NCI-H146 treated with DMSO at 0.1 percent for 48 hours (cell line): ENCODE measurements at regions not wholly inside any gene's neighbourhood (a gene's known extent, or its start where the extent isn't known, plus 50 kb on each side); places are given as distances from the start of the nearest gene placed in this dataset.
"Not testable (repeated sequence)": the region's sequence is repeated elsewhere in the genome, so short reads cannot be mapped to it uniquely, and the experiment has no call there.

Experiments used
- DNase-seq: peaks from one replicate; lab custom pipeline; 2025; ENCODE audit not compliant: unreplicated experiment; lab: John Stamatoyannopoulos, UW

DNA sequence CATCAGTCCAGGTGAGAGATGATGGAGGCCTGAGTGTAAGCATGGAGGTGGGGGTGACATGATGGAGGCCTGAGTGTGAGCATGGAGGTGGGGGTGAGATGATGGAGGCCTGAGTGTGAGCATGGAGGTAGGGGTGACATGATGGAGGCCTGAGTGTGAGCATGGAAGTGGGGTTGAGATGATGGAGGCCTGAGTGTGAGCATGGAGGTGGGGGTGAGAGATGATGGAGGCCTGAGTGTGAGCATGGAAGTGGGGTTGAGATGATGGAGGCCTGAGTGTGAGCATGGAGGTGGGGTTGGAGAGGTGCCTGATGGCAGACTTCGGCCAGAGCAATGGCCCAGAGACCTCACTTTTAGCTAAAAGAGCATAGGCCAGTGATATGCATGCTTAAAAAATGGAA is 269.9 kb upstream of the PLPP4 start:
- DNase-seq, result not testable (repeated sequence)

GRCh38 chr10:120188950-120189349 is 268.1 kb upstream of the PLPP4 start:
- no peak for DNase-seq

DNA sequence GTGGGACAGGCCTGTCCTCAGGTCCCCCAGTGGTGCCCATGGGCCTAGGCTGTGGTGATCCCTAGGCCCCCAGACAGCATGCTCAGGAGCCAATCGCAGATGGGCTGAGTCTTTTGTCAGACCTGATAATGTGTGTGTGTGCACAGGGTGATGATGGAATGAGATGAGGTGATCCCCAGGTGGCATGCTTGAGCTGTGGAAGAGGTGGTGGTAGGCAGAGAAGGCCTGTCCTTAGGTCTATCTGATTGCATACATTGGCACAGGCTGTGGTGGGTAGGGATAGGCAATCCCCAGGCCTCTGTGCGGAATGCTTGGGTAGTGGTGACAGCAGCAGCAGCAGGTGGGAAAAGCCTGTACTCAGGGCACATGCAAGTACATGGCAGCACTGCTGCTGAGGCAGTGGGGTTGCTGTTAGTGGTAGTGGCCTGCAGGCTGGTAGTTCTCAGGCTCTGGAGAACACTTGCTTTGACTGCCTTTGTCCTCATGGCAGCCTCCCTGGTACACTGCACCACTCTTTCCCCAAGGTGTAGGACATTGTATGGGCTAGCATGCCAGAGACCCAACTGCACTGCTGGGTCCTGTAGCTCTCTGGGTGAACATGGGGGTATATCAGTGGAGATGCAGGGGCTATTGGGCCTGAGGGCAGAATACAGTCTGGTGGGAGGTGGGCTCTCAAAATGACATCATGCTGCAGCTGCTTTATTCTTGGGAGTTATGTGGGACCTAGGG is 260.9 kb upstream of the PLPP4 start:
- no peak for DNase-seq

GRCh38 chr10:120204877-120205276 is 252.2 kb upstream of the PLPP4 start:
- DNase-seq, result no peak

- no peak for DNase-seq
These were observed 251.5 kb upstream of the PLPP4 start for GRCh38 chr10:120205368-120206018.

DNA sequence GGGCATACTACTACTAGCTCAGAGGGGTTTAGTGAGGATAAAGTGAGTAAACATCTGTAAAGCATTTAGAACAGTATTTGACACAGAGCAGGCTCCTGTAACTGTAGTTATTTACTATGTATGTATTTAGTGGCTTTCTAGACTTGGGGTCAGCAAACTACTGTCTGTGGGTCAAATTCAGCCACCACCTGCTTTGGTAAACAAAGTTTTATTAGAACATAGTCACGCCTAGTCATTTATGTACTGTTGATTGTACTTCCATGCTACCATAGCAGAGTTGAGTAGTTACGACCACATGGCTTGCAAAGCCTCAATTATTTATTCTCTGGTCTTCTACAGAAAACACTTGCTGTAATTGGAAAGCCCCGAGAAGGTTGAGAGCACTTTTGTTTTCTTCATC is 248.5 kb upstream of the PLPP4 start:
- no peak for DNase-seq

GRCh38 chr10:120209124-120209762 is 247.8 kb upstream of the PLPP4 start:
- DNase-seq, result no peak

DNA sequence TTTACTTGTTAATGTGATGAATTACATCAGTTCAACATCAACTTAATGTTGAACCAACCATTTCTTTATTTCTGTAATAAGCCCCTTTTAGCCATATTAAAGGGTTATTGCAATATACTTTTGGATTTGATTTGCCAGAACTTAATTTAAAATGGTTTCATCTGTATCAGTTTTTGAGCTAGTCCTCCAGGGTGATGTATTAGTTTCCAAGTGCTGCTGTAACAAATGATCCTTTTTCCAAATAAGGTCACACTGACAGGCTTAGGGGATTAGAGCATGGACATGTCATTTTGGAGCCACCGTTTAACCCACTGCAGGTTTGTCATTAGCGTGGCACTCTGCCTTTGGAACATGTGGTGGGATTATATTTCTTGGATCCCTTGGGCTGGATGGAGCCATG is 244.8 kb upstream of the PLPP4 start:
- DNase-seq, result no peak

- not testable (repeated sequence) for DNase-seq
These were observed 243.7 kb upstream of the PLPP4 start for GRCh38 chr10:120213283-120213682.

DNA sequence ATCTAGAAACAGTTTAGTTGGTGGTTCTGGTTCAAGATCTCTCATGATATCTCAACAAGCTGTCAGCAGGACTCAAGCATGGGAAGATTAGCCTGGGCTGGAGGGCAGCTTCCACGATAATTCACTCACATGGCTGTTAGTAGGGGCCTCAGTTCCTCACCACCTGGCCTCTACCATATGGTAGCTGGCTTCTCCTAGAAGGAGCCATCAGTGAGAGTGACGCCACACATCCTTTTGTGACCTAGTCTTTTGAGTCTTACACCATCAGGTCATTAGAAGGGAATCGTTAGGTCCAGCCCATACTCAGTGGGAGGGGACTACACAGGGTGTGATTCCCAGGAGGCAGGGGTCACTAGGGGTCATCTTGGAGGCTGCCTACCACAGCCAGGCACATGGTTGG is 239.3 kb upstream of the PLPP4 start:
- DNase-seq, result no peak

DNA sequence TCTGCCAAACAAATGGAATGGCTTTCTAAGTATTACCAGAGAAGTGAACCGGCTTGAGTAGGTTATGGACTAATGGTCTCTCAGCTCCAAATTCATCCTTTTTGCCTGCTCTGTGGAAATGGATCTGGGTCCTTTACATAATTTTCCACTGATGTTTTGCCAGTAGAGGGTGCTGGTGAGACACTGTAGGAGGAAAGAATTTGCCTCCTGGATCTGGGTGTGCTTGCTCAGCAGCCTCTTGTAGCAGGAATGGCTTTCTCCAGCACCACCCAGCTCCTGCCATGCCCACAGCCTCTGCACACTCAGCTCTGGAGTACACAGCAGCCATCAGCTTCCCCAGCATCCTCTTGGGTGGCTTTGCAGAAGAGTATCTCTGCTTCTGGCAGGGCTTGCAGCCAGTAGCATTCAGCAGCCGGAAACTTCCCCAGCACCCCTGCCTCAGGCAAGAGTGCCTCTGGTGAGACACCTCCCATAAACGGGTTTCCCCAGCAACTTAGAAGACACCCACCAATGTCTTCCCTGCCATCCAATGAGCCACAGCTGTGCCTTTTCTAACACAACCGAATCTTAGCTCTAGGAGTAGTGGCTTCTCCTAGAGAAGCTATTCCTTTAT is 235.0 kb upstream of the PLPP4 start:
- DNase-seq, result peak; percentile 8

GRCh38 chr10:120229641-120230040 is 227.4 kb upstream of the PLPP4 start:
- DNase-seq, result no peak

DNA sequence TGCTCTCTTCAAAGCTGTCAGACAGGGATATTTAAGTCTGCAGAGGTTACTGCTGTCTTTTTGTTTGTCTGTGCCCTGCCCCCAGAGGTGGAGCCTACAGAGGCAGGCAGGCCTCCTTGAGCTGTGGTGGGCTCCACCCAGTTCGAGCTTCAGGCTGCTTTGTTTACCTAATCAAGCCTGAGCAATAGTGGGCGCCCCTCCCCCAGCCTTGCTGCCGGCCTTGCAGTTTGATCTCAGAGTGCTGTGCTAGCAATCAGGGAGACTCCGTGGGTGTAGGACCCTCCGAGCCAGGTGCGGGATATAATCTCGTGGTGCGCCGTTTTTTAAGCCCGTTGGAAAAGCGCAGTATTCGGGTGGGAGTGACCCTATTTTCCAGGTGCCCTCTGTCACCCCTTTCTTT is 217.3 kb upstream of the PLPP4 start:
- DNase-seq, result not testable (repeated sequence)

- no peak for DNase-seq
These were observed 205.1 kb upstream of the PLPP4 start for GRCh38 chr10:120251821-120252442.

DNA sequence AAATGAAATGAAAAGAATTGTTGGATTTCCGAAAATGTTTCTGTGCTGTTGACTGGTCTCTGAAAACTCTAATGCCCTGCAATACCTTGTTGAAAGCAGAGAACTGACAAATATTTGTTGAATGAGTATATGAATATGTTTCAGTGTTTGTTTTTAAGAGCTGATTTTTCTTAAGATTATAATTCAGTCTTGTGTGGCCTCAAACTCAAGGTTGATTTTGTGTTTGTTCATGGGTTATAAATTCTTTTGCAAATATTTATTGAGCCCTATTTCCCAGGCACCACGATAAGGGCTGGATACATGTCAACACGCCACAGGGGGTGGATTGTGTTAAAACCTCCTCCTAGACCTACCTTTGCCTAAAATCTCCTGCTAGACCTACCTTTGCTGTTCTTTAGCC is 203.9 kb upstream of the PLPP4 start:
- no peak for DNase-seq

DNA sequence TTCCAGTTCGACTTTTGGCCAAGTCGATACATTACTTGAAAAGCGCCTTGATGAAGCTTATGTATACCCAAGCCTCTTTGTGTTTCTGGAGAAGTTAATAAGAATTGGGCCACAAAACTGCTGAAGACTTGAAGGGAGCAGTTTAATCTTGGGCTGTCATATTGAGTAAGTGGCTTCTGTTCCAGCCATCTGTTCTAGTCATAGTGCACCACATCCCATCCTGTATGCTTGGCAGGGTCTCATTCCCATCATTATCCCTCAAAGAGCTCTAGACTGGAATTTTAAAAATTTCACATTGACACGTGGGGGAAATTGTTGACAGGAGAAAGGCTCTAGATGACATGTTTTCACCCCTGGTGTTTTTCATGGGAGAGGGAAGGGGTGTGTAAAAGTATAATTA is 196.6 kb upstream of the PLPP4 start:
- no peak for DNase-seq

- DNase-seq, result no peak
These were observed 194.0 kb upstream of the PLPP4 start for GRCh38 chr10:120262857-120263547.

DNA sequence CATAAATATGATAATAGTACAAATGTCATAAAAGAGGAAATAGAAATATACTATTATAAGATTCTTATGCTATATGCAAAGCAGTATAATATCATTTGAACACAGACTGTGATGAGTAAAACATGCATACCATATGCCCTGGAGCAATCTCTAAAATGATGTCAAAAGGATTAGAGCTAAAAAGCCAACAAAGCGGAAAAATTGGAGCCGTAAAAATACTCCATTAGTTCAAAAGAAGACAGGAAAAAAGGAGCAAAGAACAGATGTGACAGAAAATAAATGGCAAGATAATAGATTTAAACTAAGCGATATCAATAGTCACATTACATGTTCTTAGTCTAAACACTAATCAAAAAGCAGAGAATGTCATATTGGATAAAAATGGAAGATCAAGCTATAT is 191.0 kb upstream of the PLPP4 start:
- no peak for DNase-seq

DNA sequence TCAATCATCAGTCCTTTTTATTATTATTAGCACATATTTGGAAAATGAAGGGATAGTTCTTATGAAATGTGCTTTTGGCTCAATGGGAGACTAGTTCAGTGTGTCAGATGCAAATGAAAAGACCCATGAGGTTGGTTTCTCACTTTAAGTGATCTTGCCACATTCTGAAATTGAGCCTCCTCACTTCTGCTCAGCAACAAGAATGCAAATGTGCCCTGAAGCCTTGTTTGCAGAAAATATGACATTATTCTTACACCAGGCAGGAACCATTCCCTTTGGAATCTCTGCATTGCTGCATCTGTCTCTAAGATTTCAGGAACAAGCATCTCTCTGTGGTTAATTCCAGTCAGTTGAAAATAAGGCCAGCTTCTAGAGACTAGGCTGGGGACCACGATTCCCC is 186.1 kb upstream of the PLPP4 start:
- DNase-seq, result no peak

DNA sequence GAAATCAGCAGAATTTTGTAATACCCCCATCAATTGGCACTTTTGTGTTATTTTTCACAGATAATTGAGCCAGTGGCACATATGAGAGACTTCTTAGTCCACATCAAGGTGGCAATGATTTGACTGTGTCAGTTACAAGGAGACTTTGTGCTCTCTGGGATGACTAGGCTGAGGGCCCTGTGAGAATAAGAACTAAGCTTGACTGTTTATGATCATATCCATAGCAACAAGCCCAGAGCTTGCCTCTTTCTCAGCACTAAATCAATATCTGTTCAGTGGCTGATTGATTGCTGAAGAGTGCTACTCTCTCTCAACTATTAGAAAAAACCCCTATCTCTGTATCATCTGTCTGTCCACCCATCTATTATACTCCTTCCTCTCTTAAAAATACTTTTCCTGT is 185.3 kb upstream of the PLPP4 start:
- no peak for DNase-seq

- DNase-seq, result no peak
These were observed 184.7 kb upstream of the PLPP4 start for GRCh38 chr10:120272350-120272749.
